Esophagus muscularis mucosa (tissue), 3 donors: ENCODE measurements at regions not wholly inside any gene's neighbourhood (a gene's known extent, or its start where the extent isn't known, plus 50 kb on each side); places are given as distances from the start of the nearest gene placed in this dataset.

ENCODE experiments used
- CTCF ChIP-seq, 3 experiments: fragments of 200-600 bp in 2 of 3; fragments of 450-650 bp in 1 of 3; sonication (generic) in 2 of 3; IDR thresholded peaks; one replicate each; pipeline ENCODE4 v1.5.1; 2017 to 2019; ENCODE audit warnings: antibody characterized with exemption in 3 of 3, mild to moderate bottlenecking in 2 of 3, moderate library complexity in 1 of 3
- POLR2A ChIP-seq: fragments of 450-650 bp; IDR thresholded peaks from one replicate; pipeline ENCODE4 v1.6.1; 2017; ENCODE audit warnings: antibody characterized with exemption, moderate library complexity, mild to moderate bottlenecking, low read depth

- no peak for TF ChIP-seq POLR2A
- TF ChIP-seq CTCF (IDR thresholded peaks at IDR 0.05) = no peak
Measured at GRCh38 chr5:52658246-52658645, 129.5 kb upstream of the ITGA1 start.
